NCI-H345 treated with DMSO at 0.1 percent for 48 hours (cell line): ENCODE measurements at regions not wholly inside any gene's neighbourhood (a gene's known extent, or its start where the extent isn't known, plus 50 kb on each side); places are given as distances from the start of the nearest gene placed in this dataset.
"Not testable (repeated sequence)": the region's sequence is repeated elsewhere in the genome, so short reads cannot be mapped to it uniquely, and the experiment has no call there.

Source experiments
- DNase-seq: peaks from one replicate; lab custom pipeline; 2025; ENCODE audit not compliant: unreplicated experiment; lab: John Stamatoyannopoulos, UW

- no peak for DNase-seq
These were observed 143.9 kb downstream of the MAIP1 start for GRCh38 chr2:200099256-200099655.

- no peak for DNase-seq
These were observed 144.6 kb downstream of the MAIP1 start for GRCh38 chr2:200100027-200100426.

- no peak for DNase-seq
These were observed 146.5 kb downstream of the MAIP1 start for GRCh38 chr2:200101922-200102321.

- no peak for DNase-seq
These were observed 147.6 kb downstream of the MAIP1 start for GRCh38 chr2:200102971-200103370.

GRCh38 chr2:200104015-200104414 lies 148.6 kb downstream of the MAIP1 start:
- no peak for DNase-seq

GRCh38 chr2:200107514-200108217 lies 152.3 kb downstream of the MAIP1 start:
- no peak for DNase-seq

GRCh38 chr2:200109421-200109820 lies 154.0 kb downstream of the MAIP1 start:
- no peak for DNase-seq

- no peak for DNase-seq
These were observed 155.0 kb downstream of the MAIP1 start for GRCh38 chr2:200110381-200110780.

- DNase-seq, result not testable (repeated sequence)
These were observed 157.8 kb downstream of the MAIP1 start for GRCh38 chr2:200113016-200113799.

GRCh38 chr2:200119236-200119635 lies 163.9 kb downstream of the MAIP1 start:
- DNase-seq, result no peak

GRCh38 chr2:200121931-200122330 lies 166.5 kb downstream of the MAIP1 start:
- DNase-seq, result no peak

GRCh38 chr2:200122683-200123082 lies 167.3 kb downstream of the MAIP1 start:
- no peak for DNase-seq

GRCh38 chr2:200124665-200125368 lies 169.4 kb downstream of the MAIP1 start:
- not testable (repeated sequence) for DNase-seq

- no peak for DNase-seq
These were observed 170.3 kb downstream of the MAIP1 start for GRCh38 chr2:200125444-200126284.

- not testable (repeated sequence) for DNase-seq
These were observed 170.9 kb downstream of the MAIP1 start for GRCh38 chr2:200126285-200126670.

GRCh38 chr2:200126680-200127079 lies 171.3 kb downstream of the MAIP1 start:
- not testable (repeated sequence) for DNase-seq

GRCh38 chr2:200127848-200128247 lies 172.5 kb downstream of the MAIP1 start:
- no peak for DNase-seq

GRCh38 chr2:200128296-200128695 lies 172.9 kb downstream of the MAIP1 start:
- no peak for DNase-seq

GRCh38 chr2:200129721-200130462 lies 174.5 kb downstream of the MAIP1 start:
- no peak for DNase-seq

GRCh38 chr2:200130762-200131166 lies 175.4 kb downstream of the MAIP1 start:
- no peak for DNase-seq
